PFSK-1 (cell line): ENCODE measurements at regions not wholly inside any gene's neighbourhood (a gene's known extent, or its start where the extent isn't known, plus 50 kb on each side); places are given as distances from the start of the nearest gene placed in this dataset.

Experiments used
- FOXP2 ChIP-seq: optimal IDR thresholded peaks from 2 replicates; pipeline ENCODE3; 2011; ENCODE audit warnings: borderline replicate concordance, control low read depth, inconsistent platforms; ENCODE audit not compliant: insufficient read depth; ENCODE audit errors: extremely low read length, extremely low read depth
- POLR2AphosphoS5 ChIP-seq: IDR thresholded peaks from 2 replicates; pipeline ENCODE4 v1.6.1; 2012; ENCODE audit warnings: low read depth, mild to moderate bottlenecking, control low read depth, low read length, moderate library complexity
- SIN3A ChIP-seq: IDR thresholded peaks from 2 replicates; pipeline ENCODE4 v1.6.1; 2012; ENCODE audit warnings: mild to moderate bottlenecking, low read length, moderate library complexity, borderline replicate concordance; ENCODE audit not compliant: insufficient read depth
- TAF1 ChIP-seq: IDR thresholded peaks from 2 replicates; pipeline ENCODE4 v1.6.1; 2012; ENCODE audit warnings: low read length, control low read depth, borderline replicate concordance; ENCODE audit not compliant: insufficient read depth
- TF ChIP-seq, protein P1 (sequence below), 2 experiments: IDR thresholded peaks; 2 replicates each; pipeline versions ENCODE4 v1.6.1 to v1.8.0; 2011 to 2012; ENCODE audit warnings: low read depth in 2 of 2, low read length in 2 of 2, control low read depth in 1 of 2, inconsistent platforms in 1 of 2, mild to moderate bottlenecking in 1 of 2, moderate library complexity in 1 of 2; ENCODE audit not compliant: insufficient read depth in 1 of 2

DNA sequence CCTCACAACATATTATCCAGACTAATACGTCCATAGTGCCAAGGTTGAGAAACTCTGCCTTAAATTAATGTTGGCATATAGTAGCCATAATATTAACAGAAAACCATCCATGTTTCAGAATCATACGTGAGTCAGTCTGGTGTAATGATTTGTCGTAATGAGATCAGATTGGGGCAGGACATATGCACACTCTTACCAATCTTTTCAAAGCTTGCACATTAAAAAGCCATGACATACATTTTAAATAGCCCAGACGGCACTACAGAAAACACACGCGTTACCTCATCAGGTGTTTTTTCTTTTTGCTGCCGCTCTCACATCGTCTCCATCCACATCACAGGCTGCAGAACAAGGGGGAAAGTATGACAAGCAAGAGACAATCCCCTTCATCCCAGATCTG, 211.6 kb downstream of the NEBL start:
- TF ChIP-seq SIN3A (no peak), FOXP2 (no peak), TAF1 (no peak), POLR2AphosphoS5 (no peak)
- TF ChIP-seq, protein P1, sequence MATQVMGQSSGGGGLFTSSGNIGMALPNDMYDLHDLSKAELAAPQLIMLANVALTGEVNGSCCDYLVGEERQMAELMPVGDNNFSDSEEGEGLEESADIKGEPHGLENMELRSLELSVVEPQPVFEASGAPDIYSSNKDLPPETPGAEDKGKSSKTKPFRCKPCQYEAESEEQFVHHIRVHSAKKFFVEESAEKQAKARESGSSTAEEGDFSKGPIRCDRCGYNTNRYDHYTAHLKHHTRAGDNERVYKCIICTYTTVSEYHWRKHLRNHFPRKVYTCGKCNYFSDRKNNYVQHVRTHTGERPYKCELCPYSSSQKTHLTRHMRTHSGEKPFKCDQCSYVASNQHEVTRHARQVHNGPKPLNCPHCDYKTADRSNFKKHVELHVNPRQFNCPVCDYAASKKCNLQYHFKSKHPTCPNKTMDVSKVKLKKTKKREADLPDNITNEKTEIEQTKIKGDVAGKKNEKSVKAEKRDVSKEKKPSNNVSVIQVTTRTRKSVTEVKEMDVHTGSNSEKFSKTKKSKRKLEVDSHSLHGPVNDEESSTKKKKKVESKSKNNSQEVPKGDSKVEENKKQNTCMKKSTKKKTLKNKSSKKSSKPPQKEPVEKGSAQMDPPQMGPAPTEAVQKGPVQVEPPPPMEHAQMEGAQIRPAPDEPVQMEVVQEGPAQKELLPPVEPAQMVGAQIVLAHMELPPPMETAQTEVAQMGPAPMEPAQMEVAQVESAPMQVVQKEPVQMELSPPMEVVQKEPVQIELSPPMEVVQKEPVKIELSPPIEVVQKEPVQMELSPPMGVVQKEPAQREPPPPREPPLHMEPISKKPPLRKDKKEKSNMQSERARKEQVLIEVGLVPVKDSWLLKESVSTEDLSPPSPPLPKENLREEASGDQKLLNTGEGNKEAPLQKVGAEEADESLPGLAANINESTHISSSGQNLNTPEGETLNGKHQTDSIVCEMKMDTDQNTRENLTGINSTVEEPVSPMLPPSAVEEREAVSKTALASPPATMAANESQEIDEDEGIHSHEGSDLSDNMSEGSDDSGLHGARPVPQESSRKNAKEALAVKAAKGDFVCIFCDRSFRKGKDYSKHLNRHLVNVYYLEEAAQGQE (IDR thresholded peaks at IDR 0.05; ENCODE audit: insufficient read depth in 1 of 2, low read depth in 2 of 2, low read length in 2 of 2) = no peak

DNA sequence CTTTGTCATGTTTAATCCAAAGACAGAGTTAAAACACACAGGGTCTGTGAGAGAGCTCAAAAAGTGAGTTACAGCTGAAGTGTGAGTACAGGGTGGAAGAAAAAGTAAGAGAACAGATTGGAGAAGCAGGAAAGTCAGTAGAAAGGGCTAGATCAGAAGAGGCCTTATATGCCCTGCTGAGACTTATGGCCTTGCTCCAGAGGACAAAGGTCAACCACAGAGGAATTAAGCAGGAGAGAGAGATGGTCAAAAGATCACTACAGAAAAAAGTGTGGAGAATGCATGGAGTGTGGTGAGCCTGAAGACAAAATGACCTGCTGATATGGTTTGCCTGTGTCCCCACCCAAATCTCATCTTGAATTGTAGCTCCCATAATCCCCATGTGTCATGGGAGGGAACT, 213.8 kb downstream of the NEBL start:
- TF ChIP-seq, protein P1 (IDR thresholded peaks at IDR 0.05; ENCODE audit: insufficient read depth in 1 of 2, low read depth in 2 of 2, low read length in 2 of 2) = no peak
- no peak for TF ChIP-seq POLR2AphosphoS5
- no peak for TF ChIP-seq TAF1
- no peak for TF ChIP-seq FOXP2
- TF ChIP-seq SIN3A = no peak

DNA sequence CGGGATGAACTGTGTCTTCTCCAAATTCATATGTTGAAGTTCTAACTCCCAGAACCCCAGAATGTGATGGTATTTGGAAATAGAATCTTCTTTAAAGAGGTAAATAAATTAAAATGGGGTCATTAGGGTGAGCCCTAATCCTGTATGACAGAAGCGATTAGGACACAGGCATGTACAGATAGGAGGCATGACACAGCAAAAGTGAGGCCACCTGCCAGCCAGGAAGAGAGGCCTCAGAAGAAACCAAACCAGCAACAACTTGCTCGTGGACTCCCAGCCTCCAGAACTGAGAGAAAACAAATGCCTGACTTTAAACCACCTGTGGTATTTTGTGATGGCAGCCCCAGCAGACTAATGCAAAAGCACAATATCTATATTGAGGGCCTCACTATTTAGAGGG, 214.3 kb downstream of the NEBL start:
- no peak for TF ChIP-seq TAF1
- TF ChIP-seq, protein P1 (IDR thresholded peaks at IDR 0.05; ENCODE audit: insufficient read depth in 1 of 2, low read depth in 2 of 2, low read length in 2 of 2) = no peak
- no peak for TF ChIP-seq SIN3A
- TF ChIP-seq FOXP2 = no peak
- TF ChIP-seq POLR2AphosphoS5 = no peak

DNA sequence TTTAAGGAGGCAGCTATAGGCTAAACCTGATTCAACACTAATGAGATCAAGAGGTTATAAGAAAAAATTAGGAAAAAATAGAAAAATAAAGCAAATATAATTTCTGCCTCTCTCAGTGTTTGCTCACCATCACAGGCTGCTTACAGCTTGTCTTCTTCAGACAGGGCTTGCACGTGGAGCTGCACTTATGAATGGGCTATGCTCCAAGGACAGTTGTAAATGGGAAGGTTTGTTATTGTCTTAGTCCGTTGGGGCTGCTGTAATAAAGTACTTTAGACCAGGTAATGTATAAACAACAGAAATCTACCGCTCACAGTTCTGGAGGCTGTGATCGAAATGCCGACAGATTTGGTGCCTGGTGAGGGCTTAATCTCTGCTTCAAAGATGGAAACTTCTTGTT, 219.8 kb downstream of the NEBL start:
- TF ChIP-seq TAF1 = no peak
- TF ChIP-seq, protein P1 (IDR thresholded peaks at IDR 0.05; ENCODE audit: insufficient read depth in 1 of 2, low read depth in 2 of 2, low read length in 2 of 2) = no peak
- no peak for TF ChIP-seq POLR2AphosphoS5
- no peak for TF ChIP-seq FOXP2
- TF ChIP-seq SIN3A = no peak

DNA sequence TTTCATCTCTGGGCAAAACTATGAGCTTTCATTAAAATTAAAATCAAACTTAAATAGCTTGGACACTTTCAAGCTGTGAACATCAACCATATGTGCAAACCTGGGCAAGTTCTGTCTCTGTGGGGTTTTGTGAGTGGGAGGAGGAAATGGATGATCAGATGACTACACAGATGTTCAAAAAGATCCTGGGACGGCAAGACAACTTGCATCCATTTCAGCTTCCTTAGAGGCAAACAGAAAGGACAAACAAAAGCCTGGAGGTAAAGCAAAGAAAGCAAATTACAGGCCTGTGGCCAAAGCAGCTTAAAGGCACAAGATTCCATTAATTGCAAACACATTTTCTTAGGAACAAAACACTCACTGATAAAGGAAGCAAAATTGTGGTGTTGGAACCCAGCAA, 222.2 kb downstream of the NEBL start:
- TF ChIP-seq FOXP2 = no peak
- TF ChIP-seq SIN3A = no peak
- no peak for TF ChIP-seq POLR2AphosphoS5
- no peak for TF ChIP-seq TAF1
- TF ChIP-seq, protein P1 (IDR thresholded peaks at IDR 0.05; ENCODE audit: insufficient read depth in 1 of 2, low read depth in 2 of 2, low read length in 2 of 2) = no peak
